ENCODE measurements at regions not wholly inside any gene's neighbourhood (a gene's known extent, or its start where the extent isn't known, plus 50 kb on each side); places are given as distances from the start of the nearest gene placed in this dataset.

DNA sequence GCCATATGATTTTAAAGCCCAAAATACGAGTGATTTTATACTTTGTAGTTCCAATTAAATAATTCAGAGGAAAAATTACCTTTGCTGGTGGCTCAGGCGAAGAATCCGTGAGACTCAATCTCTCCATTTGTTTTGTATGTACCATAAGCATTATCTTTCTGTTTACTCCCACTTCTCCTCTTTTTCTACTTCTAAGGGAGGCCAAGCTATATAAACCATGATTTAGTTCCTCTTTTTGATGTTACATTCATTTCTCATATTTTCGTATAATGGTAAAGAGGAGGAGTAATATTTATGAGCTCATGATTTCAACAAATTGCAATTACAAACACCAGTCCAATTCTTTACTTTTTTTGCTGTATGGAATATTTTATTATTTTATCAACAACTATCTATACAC lies 50.6 kb upstream of the TES start:
- TF ChIP-seq, protein P1, sequence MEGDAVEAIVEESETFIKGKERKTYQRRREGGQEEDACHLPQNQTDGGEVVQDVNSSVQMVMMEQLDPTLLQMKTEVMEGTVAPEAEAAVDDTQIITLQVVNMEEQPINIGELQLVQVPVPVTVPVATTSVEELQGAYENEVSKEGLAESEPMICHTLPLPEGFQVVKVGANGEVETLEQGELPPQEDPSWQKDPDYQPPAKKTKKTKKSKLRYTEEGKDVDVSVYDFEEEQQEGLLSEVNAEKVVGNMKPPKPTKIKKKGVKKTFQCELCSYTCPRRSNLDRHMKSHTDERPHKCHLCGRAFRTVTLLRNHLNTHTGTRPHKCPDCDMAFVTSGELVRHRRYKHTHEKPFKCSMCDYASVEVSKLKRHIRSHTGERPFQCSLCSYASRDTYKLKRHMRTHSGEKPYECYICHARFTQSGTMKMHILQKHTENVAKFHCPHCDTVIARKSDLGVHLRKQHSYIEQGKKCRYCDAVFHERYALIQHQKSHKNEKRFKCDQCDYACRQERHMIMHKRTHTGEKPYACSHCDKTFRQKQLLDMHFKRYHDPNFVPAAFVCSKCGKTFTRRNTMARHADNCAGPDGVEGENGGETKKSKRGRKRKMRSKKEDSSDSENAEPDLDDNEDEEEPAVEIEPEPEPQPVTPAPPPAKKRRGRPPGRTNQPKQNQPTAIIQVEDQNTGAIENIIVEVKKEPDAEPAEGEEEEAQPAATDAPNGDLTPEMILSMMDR (IDR thresholded peaks at IDR 0.05 in 8 of 11, conservative IDR thresholded peaks at IDR 0.05 in 3 of 11) = no peak
- no peak for TF ChIP-seq POLR2A (IDR thresholded peaks at IDR 0.05)
